ENCODE measurements at regions not wholly inside any gene's neighbourhood (a gene's known extent, or its start where the extent isn't known, plus 50 kb on each side); places are given as distances from the start of the nearest gene placed in this dataset.

DNA sequence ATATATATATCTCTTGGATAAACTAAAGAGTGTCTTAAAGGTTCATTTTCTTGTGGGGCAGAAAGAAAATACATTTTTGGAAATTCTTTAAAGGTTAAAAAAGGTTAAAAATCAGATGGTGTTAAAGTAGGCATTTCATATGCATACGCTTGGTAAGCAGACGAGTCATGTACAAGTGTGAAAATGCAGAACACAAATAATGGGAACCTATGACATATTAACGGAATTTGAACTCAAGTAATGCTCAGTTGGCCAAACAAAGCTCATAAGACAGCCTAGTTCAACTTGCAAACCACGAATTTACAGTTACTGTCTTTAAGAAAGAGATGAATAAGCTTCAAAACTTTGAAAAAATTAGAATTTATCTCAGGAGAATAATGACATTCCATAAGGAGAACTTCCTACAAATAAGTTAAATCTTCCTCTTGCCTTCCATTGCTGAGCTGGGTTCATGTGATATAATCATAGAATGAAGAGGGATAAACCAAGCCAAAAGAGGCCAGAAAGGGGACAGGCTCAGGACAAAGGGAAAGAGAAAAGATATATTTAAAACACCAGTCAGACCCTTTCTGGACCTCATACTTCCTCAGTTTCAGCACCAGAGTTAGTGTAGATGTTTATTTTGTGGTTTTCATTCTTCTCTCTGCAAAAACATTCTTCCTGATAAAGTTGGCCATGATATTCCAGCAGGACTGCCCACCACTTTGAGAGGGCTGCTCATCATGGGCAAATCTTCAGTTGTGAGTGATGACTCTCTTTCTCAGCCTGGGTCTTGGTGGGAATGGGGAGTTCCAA is 256.7 kb upstream of the CD180 start:
- TF ChIP-seq, protein P1, sequence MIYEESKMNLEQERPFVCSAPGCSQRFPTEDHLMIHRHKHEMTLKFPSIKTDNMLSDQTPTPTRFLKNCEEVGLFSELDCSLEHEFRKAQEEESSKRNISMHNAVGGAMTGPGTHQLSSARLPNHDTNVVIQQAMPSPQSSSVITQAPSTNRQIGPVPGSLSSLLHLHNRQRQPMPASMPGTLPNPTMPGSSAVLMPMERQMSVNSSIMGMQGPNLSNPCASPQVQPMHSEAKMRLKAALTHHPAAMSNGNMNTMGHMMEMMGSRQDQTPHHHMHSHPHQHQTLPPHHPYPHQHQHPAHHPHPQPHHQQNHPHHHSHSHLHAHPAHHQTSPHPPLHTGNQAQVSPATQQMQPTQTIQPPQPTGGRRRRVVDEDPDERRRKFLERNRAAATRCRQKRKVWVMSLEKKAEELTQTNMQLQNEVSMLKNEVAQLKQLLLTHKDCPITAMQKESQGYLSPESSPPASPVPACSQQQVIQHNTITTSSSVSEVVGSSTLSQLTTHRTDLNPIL (CRISPR knock-in tag; IDR thresholded peaks at IDR 0.05; ENCODE audit: low read depth) = no peak
- no peak for TF ChIP-seq ZNF70 (CRISPR knock-in tag; IDR thresholded peaks at IDR 0.05)
- TF ChIP-seq, protein P2, sequence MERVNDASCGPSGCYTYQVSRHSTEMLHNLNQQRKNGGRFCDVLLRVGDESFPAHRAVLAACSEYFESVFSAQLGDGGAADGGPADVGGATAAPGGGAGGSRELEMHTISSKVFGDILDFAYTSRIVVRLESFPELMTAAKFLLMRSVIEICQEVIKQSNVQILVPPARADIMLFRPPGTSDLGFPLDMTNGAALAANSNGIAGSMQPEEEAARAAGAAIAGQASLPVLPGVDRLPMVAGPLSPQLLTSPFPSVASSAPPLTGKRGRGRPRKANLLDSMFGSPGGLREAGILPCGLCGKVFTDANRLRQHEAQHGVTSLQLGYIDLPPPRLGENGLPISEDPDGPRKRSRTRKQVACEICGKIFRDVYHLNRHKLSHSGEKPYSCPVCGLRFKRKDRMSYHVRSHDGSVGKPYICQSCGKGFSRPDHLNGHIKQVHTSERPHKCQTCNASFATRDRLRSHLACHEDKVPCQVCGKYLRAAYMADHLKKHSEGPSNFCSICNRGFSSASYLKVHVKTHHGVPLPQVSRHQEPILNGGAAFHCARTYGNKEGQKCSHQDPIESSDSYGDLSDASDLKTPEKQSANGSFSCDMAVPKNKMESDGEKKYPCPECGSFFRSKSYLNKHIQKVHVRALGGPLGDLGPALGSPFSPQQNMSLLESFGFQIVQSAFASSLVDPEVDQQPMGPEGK (CRISPR knock-in tag; IDR thresholded peaks at IDR 0.05; ENCODE audit: borderline replicate concordance) = no peak
- TF ChIP-seq ZFP30 (CRISPR knock-in tag; IDR thresholded peaks at IDR 0.05) = no peak
- no peak for TF ChIP-seq SNAI2 (CRISPR knock-in tag; IDR thresholded peaks at IDR 0.05)
- no peak for TF ChIP-seq RARB (CRISPR knock-in tag; IDR thresholded peaks at IDR 0.05)

Data from SK-N-SH treated with all-trans-retinoic acid at 6 μM for 48 hours (cell line).